Activated CD4-positive, alpha-beta T cell treated with anti-CD3 and anti-CD28 coated beads for 4 hours (primary cell): ENCODE measurements at regions not wholly inside any gene's neighbourhood (a gene's known extent, or its start where the extent isn't known, plus 50 kb on each side); places are given as distances from the start of the nearest gene placed in this dataset.

Experiments used
- DNase-seq, 2 donors: peaks; one replicate each; pipeline ENCODE4 v3.0.0-alpha.2; 2020

DNA sequence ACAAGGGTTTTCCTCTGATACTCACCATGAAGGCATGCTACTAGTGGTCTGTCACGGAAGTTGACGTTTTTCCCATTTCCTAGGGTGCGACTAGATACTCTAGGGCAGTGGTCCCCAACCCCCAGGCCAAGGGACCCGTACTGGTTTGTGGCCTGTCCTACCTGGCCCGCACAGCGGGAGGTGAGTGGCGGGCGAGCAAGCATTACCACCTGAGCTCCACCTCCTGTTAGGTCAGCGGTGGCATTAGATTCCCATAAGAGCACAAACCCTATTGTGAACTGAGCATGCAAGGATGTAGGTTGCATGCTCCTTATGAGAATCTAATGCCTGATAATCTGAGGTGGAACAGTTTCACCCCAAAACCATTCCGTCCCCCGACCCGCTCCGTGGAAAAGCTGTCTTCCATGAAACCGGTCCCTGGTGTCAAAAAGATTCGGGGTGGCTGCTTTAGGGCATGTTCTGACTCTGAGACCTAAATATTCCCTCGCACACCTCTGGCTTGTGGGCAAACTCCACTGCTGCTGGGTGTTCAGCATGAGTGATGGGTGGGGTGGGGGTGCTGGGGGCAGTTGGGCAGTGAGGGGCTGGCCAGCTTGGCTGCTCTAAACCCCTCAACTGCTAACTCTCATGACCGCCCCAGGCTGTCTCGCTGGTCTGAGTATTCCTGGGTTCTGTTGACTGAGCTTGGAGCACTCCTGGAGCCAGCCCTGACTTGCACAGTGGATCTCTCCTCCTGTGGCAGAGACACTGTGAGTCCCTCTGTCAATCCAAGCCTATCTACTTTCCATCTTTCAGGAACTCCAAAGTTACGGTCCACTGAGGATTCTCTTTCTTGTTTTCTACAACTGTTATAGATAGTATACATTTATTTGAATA lies 78.3 kb upstream of the NEK6 start:
- no peak for DNase-seq

DNA sequence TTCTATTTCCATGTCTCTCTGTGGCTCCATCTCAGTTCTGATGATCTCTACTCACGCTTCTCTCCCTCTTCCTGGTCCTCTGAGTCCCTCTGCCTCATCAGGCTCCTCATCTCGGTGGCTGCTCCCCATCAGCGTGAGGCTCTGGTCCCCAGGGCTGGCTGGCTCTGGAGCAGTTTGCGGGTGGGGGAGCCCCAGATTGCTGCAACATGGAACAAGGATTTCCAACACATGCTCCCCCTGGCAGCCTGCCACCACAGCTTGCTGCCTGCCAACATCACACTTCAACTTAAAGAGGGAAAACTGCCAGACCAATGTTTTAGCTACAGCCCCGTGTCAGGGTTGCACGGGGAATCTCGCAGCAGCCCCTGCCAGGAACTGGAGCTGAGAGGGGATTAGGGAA lies 77.2 kb upstream of the NEK6 start:
- no peak for DNase-seq

DNA sequence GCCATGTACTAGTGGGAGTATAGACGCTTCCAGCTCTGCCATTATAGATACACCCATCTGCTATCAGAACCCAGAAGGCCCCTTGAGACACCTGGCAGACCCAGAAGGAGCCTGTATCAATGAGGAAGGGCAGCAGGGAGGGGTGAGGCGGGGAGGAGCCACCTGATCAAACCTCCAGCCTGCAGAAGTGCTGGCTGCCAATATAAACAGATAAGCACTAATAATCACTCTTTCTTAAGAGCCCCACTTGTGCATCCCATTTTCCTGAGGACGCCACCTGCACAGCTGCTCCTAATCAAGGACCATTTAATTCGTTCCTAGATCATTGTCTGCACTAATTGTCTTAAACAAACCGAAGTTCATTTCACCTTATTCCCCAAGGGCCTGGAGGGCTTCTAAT lies 75.0 kb upstream of the NEK6 start:
- no peak for DNase-seq

DNA sequence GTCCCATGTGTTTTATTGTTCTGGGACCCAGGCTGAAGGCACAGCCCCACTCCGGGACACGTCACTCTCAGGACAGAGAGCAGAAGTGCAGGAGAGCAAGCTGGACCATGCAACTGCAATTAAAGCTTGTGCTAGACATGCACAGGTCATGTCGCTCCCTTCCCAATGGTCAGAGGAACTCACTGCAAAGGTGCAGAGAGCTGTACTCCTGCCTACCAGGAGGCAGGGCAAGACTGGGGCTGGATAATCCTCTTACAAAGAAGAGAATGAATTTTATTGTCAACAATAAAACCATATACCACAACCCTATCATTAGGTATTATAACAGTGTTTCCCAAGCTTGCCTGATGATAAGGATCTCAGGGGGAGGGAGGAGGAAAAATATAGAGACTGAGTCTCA lies 74.0 kb upstream of the NEK6 start:
- no peak for DNase-seq

GRCh38 chr9:124185413-124185812 lies 72.3 kb upstream of the NEK6 start:
- DNase-seq, result no peak

- DNase-seq, result no peak
Measured at GRCh38 chr9:124187311-124187710, 70.4 kb upstream of the NEK6 start.

GRCh38 chr9:124188331-124189110 lies 69.2 kb upstream of the NEK6 start:
- DNase-seq, result no peak

GRCh38 chr9:124190761-124191160 lies 67.0 kb upstream of the NEK6 start:
- no peak for DNase-seq

DNA sequence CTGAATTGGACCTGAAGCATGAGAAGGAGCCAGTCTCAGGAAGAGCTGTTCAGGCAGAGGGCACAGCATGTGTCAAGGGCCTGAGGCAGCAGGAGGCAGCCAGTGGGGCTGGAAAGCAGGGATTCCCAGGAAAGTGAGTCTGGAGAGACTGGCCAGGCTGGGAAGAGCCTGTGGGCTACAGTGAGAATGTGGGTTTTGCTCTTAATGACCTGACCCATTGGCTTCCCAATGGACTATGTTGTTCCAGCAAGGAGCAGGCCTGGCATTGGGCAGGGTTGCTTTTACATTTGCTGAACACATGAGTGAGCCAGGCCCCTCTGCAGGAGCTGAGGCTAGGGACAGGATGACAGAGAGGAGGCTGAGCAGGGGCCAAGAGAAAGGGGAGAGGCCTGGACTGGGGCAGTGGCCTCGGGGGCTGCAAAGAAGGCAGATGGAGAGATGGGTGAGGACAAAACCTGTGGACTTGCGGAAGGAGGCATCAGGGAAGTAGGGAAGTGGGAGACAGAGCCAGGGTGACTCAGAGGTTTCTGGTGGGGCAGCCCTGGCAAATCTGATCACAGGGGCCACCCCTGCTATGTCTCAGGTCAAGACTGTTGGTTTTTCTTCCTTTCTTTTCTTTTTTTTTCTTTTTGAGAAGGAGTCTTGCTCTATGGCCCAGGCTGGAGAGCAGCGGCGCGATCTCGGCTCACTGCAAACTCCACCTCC lies 65.9 kb upstream of the NEK6 start:
- no peak for DNase-seq

GRCh38 chr9:124196814-124197176 lies 61.0 kb upstream of the NEK6 start:
- DNase-seq, result no peak

GRCh38 chr9:124197177-124198095 lies 60.3 kb upstream of the NEK6 start:
- no peak for DNase-seq

DNA sequence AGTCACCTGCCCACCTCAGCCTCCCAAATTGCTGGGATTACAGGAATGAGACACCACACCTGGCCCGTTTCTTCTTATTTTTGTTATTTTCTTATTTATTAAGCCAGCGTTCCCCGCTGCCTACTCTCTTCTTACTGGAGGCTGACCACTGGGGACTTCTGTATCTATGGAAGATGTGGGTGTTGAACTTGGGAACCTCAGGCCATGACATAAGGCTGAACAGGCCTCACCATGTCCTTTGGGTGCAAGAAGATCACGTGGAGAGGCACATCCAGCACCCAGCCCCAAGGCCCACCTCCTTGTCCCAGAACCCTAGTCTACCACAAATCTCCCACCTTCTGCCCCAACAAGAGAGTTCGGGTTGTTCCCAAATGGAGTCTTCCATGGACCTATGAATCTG lies 59.4 kb upstream of the NEK6 start:
- DNase-seq, result no peak

- no peak for DNase-seq
Measured at GRCh38 chr9:124198948-124199347, 58.8 kb upstream of the NEK6 start.

DNA sequence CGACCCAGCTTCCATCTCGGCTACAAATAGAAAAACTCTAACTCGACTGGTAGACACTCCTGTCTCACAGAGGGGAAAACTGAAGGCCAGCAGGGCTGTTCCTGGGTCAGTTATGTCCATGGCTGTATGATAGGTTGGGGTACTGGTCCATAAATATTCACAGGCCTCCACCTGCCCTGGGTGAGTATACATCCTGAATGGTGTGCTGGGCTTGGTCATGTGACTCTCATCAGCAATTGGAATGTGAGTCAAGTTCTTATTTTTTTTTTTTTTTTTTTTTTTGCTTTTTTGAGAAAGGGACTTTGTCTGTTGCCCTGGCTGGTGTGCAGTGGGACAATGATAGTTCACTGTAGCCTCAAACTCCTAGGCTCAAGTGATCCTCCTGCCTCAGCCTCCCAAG lies 58.3 kb upstream of the NEK6 start:
- no peak for DNase-seq

DNA sequence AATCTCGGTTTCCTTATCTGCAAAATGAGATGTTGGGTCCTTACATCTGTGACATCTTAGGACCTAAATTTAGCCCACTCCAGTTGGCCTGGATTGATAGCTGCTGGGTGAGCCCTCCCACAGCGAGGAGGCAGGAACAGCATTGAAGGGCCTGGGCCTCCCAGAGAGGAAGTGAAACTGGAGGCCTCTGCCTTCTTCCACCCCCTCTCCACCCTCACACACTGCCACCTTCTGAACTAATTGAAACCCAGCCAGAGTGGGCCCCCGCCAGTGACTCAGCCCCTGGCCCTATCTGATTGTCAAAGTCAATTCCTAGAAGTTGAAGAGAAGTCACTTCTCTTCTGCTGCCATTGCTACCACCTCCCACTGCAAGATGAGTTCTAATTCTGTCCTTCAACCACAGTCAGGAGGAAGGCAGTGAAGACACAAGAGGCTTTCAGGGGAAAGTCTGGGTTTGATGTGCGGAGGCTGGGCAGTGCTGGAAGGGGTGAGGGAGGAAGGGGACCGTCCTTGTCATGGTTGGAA lies 55.2 kb upstream of the NEK6 start:
- peak; percentile 73 to 80 for DNase-seq

DNA sequence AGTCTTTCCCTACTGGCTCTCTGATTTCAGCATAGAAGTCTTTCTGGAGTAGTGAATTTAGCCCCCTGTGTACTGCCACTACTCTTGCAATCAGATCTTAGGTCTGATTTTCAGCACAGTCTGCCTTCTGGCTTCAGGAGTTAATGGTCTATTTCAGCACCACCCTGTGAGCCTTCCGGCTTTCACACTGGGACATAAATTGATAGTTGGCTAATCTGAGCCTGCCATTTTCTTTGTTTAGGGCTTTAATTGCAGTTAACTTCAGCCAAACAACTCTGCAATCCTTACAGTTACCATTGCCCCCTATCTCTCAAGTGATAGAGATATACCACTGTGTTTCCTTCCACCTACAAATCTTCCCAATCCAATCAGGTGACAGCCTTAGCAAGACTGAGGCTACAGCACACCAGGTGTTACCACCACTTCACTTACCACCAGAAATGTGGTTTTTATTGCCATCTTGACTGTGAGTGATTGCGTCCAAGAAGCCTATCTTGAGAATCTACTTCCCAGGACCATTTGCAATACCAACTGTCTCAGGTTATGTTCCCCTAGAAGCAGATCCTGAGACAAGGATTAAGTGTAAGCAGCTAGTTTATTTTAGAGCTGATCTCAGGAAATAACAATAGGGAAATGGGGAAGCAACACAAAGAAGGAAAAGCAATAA lies 51.9 kb upstream of the NEK6 start:
- DNase-seq, result no peak

GRCh38 chr9:124206391-124206790 lies 51.4 kb upstream of the NEK6 start:
- DNase-seq, result no peak
